AG09319 (cell line): ENCODE measurements at regions not wholly inside any gene's neighbourhood (a gene's known extent, or its start where the extent isn't known, plus 50 kb on each side); places are given as distances from the start of the nearest gene placed in this dataset.
"Not testable (repeated sequence)": the region's sequence is repeated elsewhere in the genome, so short reads cannot be mapped to it uniquely, and the experiment has no call there.

Source experiments
- DNase-seq: peaks from one replicate; pipeline ENCODE4 v3.0.0-alpha.2; 2010; ENCODE audit warnings: low read depth; ENCODE audit errors: extremely low read depth
- CTCF ChIP-seq: IDR thresholded peaks from 2 replicates; pipeline ENCODE4 v1.5.1; 2011; ENCODE audit warnings: low read depth, mild to moderate bottlenecking, inconsistent platforms, low read length, moderate library complexity

DNA sequence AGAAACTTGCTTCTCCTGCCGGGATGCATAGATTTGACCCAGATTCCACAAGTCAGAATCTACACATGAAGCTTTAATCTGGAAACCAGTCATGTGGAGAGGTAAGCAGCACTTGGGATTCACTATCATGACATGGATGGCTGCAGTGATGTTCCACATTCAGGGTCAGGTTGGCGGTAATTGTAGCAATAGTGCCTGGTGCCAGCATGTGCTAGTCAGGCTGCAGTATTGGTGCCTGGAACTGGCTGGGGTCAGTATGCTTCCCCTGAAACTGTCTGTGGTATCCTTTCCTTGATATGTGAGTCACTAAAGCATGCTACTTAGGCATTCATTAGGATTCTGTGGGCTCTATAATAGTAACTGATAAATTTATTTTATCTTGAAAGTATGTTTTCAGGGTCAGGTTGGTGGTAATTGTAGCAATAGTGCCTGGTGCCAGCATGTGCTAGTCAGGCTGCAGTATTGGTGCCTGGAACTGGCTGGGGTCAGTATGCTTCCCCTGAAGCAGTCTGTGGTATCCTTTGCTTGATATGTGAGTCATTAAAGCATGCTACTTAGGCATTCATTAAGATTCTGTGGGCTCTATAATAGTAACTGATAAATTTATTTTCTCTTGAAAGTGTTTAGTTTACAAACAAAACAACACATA, 1439.2 kb downstream of the ZPLD1 start:
- no peak for TF ChIP-seq CTCF
- no peak for DNase-seq

DNA sequence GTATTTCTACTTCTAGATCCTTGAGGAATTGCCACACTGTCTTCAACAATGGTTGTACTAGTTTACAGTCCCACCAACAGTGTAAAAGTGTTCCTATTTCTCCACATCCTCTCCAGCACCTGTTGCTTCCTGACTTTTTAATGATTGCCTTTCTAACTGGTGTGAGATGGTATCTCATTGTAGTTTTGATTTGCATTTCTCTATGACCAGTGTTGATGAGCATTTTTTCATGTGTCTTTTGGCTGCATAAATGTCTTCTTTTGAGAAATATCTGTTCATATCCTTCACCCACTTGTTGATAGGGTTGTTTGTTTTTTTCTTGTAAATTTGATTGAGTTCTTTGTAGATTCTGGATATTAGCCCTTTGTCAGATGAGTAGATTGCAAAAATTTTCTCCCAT, 1447.0 kb downstream of the ZPLD1 start:
- not testable (repeated sequence) for DNase-seq

- no peak for DNase-seq
- TF ChIP-seq CTCF = no peak
These were observed 1454.9 kb downstream of the ZPLD1 start for GRCh38 chr3:103889675-103890074.

- TF ChIP-seq CTCF = no peak
- no peak for DNase-seq
These were observed 1459.5 kb downstream of the ZPLD1 start for GRCh38 chr3:103894162-103894822.

DNA sequence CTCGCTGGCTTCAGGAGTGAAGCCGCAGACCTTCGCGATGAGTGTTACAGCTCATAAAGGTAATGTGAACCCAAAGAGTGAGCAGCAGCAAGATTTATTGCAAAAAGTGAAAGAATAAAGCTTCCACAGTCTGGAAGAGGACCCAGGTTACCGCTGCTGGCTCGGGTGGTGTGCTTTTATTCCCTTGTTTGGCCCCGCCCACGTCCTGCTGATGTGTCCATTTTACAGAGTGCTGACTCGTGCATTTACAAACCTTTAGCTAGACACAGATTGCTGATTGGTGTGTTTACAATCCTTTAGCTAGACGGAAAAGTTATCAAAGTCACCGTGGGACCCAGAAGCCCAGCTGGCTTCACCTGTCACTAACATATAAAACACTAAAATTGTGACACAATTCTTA, 1464.5 kb downstream of the ZPLD1 start:
- DNase-seq = no peak
- no peak for TF ChIP-seq CTCF

GRCh38 chr3:103904991-103905390, 1461.7 kb upstream of the ALCAM start:
- TF ChIP-seq CTCF = no peak
- no peak for DNase-seq

GRCh38 chr3:103906304-103906703, 1460.4 kb upstream of the ALCAM start:
- no peak for TF ChIP-seq CTCF
- DNase-seq = no peak

DNA sequence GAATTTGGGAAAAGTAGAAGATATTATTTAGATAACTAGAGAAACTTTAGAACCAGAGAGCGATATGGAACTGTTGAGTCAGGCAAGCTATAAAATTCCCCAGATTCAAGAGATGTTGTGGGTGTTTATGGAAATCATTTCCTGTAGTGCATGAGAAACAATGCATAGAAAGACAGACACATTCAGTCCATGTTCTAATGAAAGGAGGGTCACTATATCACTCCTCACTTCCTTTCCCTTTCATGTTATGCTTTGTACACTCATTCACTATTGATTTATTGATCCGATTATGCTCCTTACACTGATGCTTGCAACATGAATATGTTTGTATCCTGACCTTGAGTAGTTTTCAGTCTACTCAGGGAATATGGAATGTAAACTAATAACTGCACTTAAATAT, 1459.9 kb upstream of the ALCAM start:
- DNase-seq = no peak

More for the DNA sequence above, 1459.9 kb upstream of the ALCAM start:
- no peak for TF ChIP-seq CTCF
